Body of pancreas (tissue), 4 donors: ENCODE measurements at regions not wholly inside any gene's neighbourhood (a gene's known extent, or its start where the extent isn't known, plus 50 kb on each side); places are given as distances from the start of the nearest gene placed in this dataset.
"Not testable (repeated sequence)": the region's sequence is repeated elsewhere in the genome, so short reads cannot be mapped to it uniquely, and the experiment has no call there.

ENCODE experiments used
- ATAC-seq: fragments of 150-250 bp; one replicate; pipeline ENCODE4 v1.9.1; 2016
- DNase-seq, 4 donors: peaks; one replicate each; pipeline ENCODE4 v3.0.0-alpha.2; 2019
- H3K27ac ChIP-seq, 4 donors: fragments of 200-600 bp; sonication (generic); 1 replicate in 3 of 4; 2 replicates in 1 of 4; pipeline versions ENCODE4 v1.5.1 to v1.6.1; 2016 to 2019; ENCODE audit warnings: mild to moderate bottlenecking in 1 of 4, mixed read lengths in 1 of 4, moderate library complexity in 1 of 4
- H3K27me3 ChIP-seq, 2 donors: fragments of 200-600 bp; sonication (generic); one replicate each; pipeline ENCODE4 v1.6.0; 2016; ENCODE audit warnings: mild to moderate bottlenecking in 1 of 2
- H3K36me3 ChIP-seq, 2 donors: fragments of 200-600 bp; sonication (generic); replicated peaks in 1 of 2; 2 replicates each; pipeline ENCODE4 v1.5.1; 2016; ENCODE audit warnings: low read depth in 2 of 2; ENCODE audit not compliant: insufficient read depth in 1 of 2
- H3K4me1 ChIP-seq: fragments of 200-600 bp; sonication (generic); one replicate; pipeline ENCODE4 v1.6.0; 2016
- H3K4me3 ChIP-seq, 2 donors: fragments of 200-600 bp; sonication (generic); 1 replicate in 1 of 2; 2 replicates in 1 of 2; pipeline ENCODE4 v1.5.1; 2016 to 2019
- H3K9me3 ChIP-seq, 3 donors: fragments of 200-600 bp; sonication (generic); 1 replicate in 2 of 3; 2 replicates in 1 of 3; pipeline ENCODE4 v1.5.1; 2016
- POLR2A ChIP-seq, 3 donors: fragments of 450-650 bp; IDR thresholded peaks; one replicate each; pipeline ENCODE4 v1.6.1; 2016; ENCODE audit warnings: antibody characterized with exemption in 3 of 3, mild to moderate bottlenecking in 2 of 3
- WGBS, 2 donors: methylation state at CpG; one replicate each; pipeline ENCODE4 v1.1.5; 2017; 5-methylcytosine and 5-hydroxymethylcytosine counted together
- intact Hi-C: fragments of 100-400 bp; cut with DNase I; formaldehyde crosslinking; loops from one replicate; pipeline ENCODE4 v1.15.1; 2023
- TF ChIP-seq, protein P1 (sequence below), 7 experiments: fragments of 450-650 bp in 4 of 7; fragments of 200-600 bp in 3 of 7; sonication (generic) in 3 of 7; IDR thresholded peaks; one replicate each; pipeline ENCODE4 v1.5.1; 2016 to 2019; ENCODE audit warnings: antibody characterized with exemption in 7 of 7

DNA sequence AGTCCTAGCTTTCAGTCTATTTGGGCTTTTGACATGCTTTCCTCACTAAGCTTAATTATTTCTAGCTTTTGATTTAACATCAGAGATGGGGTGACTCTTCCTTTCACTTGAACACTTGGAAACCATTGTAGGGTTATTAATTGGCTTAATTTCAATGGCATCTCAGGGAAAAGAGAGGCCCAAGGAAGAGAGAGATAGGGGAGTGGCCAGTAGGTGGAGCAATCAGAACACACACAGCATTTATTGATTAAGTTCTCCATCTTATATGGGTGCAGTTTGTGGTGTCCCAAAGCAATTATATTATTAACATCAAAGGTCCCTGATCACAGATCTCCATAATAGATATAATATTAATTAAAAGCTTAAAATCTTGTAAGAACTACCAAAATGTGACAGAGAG lies 1466.1 kb upstream of the SEL1L start:
- DNase-seq: peak in 1 of 4 donors; percentile 8
- ATAC-seq: no peak
- TF ChIP-seq POLR2A (IDR thresholded peaks at IDR 0.05): no peak
- TF ChIP-seq, protein P1, sequence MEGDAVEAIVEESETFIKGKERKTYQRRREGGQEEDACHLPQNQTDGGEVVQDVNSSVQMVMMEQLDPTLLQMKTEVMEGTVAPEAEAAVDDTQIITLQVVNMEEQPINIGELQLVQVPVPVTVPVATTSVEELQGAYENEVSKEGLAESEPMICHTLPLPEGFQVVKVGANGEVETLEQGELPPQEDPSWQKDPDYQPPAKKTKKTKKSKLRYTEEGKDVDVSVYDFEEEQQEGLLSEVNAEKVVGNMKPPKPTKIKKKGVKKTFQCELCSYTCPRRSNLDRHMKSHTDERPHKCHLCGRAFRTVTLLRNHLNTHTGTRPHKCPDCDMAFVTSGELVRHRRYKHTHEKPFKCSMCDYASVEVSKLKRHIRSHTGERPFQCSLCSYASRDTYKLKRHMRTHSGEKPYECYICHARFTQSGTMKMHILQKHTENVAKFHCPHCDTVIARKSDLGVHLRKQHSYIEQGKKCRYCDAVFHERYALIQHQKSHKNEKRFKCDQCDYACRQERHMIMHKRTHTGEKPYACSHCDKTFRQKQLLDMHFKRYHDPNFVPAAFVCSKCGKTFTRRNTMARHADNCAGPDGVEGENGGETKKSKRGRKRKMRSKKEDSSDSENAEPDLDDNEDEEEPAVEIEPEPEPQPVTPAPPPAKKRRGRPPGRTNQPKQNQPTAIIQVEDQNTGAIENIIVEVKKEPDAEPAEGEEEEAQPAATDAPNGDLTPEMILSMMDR (IDR thresholded peaks at IDR 0.05): peak in 3 of 7 experiments; percentile 8 to 21 (median 20)
- H3K27me3 ChIP-seq: no peaks in the 10 kb centered on the region
- no peaks in the 10 kb centered on the region for H3K36me3 ChIP-seq
- intact Hi-C loops: no loop called here
- H3K27ac ChIP-seq: no peak overlapping the region
- H3K4me3 ChIP-seq: no peak overlapping the region
- H3K9me3 ChIP-seq: no peaks in the 10 kb centered on the region
- H3K4me1 ChIP-seq: no peaks in the 10 kb centered on the region

DNA sequence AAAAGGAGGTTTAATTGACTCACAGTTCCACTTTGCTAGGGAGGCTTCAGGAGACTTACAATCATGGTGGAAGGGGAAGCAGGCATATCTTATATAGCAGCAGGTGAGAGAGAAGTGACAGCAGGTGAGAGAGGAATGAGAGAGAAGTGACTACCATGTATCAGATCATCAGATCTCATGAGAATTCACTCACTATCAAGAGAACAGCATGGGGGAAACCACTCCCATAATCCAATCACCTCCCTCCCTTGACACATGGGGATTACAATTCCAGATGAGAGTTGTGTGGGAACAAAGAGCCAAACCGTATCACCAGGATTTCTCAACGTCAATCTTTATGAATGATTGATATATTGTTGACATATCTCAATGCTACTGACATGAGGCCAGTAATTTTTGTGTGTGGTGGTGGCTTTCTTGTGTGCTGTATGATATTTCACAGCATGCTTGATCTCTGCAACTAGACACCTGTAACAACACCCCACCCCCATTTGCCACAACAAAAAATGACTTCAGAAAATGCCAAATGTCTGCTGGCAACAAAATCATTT lies 1470.9 kb upstream of the SEL1L start:
- intact Hi-C loops: no loop called here
- H3K27me3 ChIP-seq: no peaks in the 10 kb centered on the region
- no peak overlapping the region for H3K27ac ChIP-seq
- H3K4me3 ChIP-seq: no peak overlapping the region
- peaks cover 13% of the 10 kb centered on the region for H3K4me1 ChIP-seq
- TF ChIP-seq, protein P1 (IDR thresholded peaks at IDR 0.05): no peak
- no peak for TF ChIP-seq POLR2A (IDR thresholded peaks at IDR 0.05)
- H3K36me3 ChIP-seq: no peaks in the 10 kb centered on the region
- DNase-seq (no peak), ATAC-seq (no peak)
- WGBS, 2 donors: 63 to 81% methylated on average over 2 of the region's 2 CpGs
- peaks cover 0 to 4% (median 0%) of the 10 kb centered on the region in 3 donors for H3K9me3 ChIP-seq

DNA sequence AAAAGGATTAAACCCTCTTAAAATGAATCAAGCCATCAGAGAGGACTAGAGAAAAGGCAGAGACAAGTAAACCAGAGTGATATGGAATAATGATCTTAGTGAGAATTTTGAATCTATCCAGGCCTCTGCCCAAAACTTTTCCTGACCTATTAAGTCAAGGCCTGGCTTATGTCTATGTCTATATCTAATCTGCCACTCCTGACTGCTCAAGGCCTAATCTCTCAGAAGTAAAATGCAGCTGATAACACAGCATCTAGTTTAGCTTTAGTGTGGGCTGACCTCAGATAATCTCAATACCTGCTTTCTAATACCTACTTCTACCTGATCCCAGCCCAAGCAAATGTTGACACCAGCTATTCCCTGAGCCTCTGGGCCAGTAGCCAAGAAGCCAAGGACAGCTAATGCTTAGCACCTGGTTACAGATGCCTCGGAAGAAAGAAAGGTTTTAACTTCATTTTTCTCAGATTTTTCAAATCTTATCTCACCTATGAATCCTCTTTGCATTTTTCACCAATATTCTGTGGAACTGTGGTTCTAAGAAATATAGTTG lies 1472.5 kb upstream of the SEL1L start:
- 10 to 13% methylated on average over 1 of the region's 1 CpG for WGBS, 2 donors
- DNase-seq: peak; percentile 59 to 80 (median 67)
- Histone ChIP-seq H3K36me3 (no peaks in the 10 kb centered on the region), H3K27ac (no peak overlapping the region), H3K4me1 (peaks cover 13% of the 10 kb centered on the region), H3K9me3 (peaks cover 0 to 4% (median 0%) of the 10 kb centered on the region in 3 donors), H3K4me3 (no peak overlapping the region), H3K27me3 (no peaks in the 10 kb centered on the region)
- no peak for TF ChIP-seq POLR2A (IDR thresholded peaks at IDR 0.05)
- ATAC-seq: peak; percentile 62
- intact Hi-C loops: no loop called here

DNA sequence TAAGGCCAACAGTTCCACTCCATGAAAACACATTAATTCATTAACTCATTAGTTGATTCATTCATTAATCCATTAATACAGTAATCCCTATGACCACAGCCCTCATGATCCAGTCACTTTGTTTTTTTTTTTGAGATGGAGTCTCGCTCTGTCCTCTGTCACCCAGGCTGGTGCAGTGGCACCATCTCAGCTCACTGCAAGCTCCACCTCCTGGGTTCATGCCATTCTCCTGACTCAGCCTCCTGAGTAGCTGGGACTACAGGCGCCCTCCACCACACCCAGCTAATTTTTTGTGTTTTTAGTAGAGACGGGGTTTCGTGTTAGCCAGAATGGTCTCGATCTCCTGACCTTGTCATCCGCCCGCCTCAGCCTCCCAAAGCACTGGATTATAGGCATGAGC lies 1473.4 kb upstream of the SEL1L start:
- H3K27ac ChIP-seq, intact Hi-C loops, DNase-seq, ATAC-seq, H3K36me3 ChIP-seq, H3K9me3 ChIP-seq, H3K4me3 ChIP-seq, H3K27me3 ChIP-seq: not testable (repeated sequence)
- 94 to 100% methylated on average over 6 to 7 of the region's 7 CpGs for WGBS, 2 donors
- H3K4me1 ChIP-seq: peaks cover 13% of the 10 kb centered on the region

DNA sequence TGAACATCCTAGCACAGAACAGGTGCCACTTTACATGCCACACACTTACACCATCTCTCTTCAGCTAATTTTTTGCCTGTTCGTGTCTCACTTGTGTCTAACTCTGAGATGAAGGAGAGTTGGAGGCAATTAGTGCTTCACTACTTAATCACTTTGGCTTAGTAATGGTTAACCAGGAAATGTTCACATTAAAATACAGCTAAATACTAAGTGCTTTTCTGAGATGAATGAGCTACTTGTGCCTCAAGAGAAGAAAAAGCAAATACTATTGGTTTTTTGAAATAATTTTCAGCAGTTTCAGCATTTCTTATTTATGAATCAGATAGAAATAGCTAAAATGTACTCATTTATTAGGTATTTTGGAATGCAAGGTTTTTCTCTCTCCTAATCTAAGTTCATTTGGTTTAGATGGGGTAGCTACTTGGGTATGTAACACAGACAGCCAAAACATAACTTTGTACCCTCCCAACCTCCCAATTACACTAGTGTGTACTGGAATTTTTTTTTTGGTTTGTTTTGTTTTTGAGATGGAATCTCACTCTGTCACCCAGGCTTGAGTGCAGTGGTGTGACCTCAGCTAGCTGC lies 1474.1 kb upstream of the SEL1L start:
- Histone ChIP-seq H3K27me3 (no peaks in the 10 kb centered on the region), H3K4me3 (no peak overlapping the region), H3K36me3 (no peaks in the 10 kb centered on the region), H3K27ac (no peak overlapping the region), H3K4me1 (peaks cover 13% of the 10 kb centered on the region), H3K9me3 (peaks cover 0 to 4% (median 0%) of the 10 kb centered on the region in 3 donors)
- TF ChIP-seq, protein P1 (IDR thresholded peaks at IDR 0.05): no peak
- no peak for TF ChIP-seq POLR2A (IDR thresholded peaks at IDR 0.05)
- WGBS, 2 donors: 72 to 85% methylated on average over 1 of the region's 1 CpG
- intact Hi-C loops: no loop called here
- no peak for DNase-seq
- no peak for ATAC-seq

DNA sequence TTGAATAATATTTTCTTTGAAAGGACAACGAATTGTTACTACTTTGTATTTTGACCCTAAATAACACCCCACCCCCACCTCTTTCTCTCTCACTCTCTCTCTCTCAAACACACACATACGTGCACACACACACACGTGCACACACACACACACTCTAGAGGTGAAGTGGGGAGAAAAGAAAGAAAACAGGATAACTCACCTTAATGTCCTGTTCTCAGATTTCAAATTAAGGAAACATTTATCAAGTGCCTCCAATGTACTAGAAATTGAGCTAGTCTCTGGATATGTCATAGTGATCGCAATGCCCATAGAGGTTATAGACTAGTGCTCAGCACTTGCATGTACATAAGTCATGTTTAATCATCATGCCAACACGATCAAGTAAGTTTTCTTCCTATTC lies 1483.6 kb upstream of the SEL1L start:
- Histone ChIP-seq H3K27ac (no peak overlapping the region), H3K4me1 (no peaks in the 10 kb centered on the region), H3K9me3 (no peaks in the 10 kb centered on the region), H3K27me3 (no peaks in the 10 kb centered on the region), H3K4me3 (no peak overlapping the region), H3K36me3 (no peaks in the 10 kb centered on the region)
- intact Hi-C loops: no loop called here
- DNase-seq (no peak), ATAC-seq (no peak)
- WGBS, 2 donors: 73 to 74% methylated on average over 5 of the region's 5 CpGs
- no peak for TF ChIP-seq POLR2A (IDR thresholded peaks at IDR 0.05)
- TF ChIP-seq, protein P1 (IDR thresholded peaks at IDR 0.05): no peak
